Panc1 (cell line): ENCODE measurements at regions not wholly inside any gene's neighbourhood (a gene's known extent, or its start where the extent isn't known, plus 50 kb on each side); places are given as distances from the start of the nearest gene placed in this dataset.

Experiments used
- CTCF ChIP-seq: fragments of 450-650 bp; IDR thresholded peaks from 2 replicates; pipeline ENCODE4 v1.5.1; 2017; ENCODE audit warnings: mild to moderate bottlenecking
- POLR2AphosphoS5 ChIP-seq: IDR thresholded peaks from 2 replicates; pipeline ENCODE4 v1.6.1; 2012; ENCODE audit warnings: mild to moderate bottlenecking, low read depth, low read length, moderate library complexity
- SIN3A ChIP-seq: IDR thresholded peaks from 2 replicates; pipeline ENCODE4 v1.6.1; 2012; ENCODE audit warnings: low read depth, mild to moderate bottlenecking, low read length, moderate library complexity, borderline replicate concordance; ENCODE audit not compliant: insufficient read depth
- TCF7L2 ChIP-seq: IDR thresholded peaks from 2 replicates; pipeline ENCODE4 v1.6.1; 2011; ENCODE audit warnings: mild to moderate bottlenecking, low read depth, low read length, inconsistent platforms

- TF ChIP-seq TCF7L2 (no peak), CTCF (no peak), POLR2AphosphoS5 (no peak), SIN3A (no peak)
Measured at GRCh38 chr20:12014736-12015135, 97.0 kb downstream of the BTBD3 start.
